Heart left ventricle (tissue), 16 donors: ENCODE measurements at regions not wholly inside any gene's neighbourhood (a gene's known extent, or its start where the extent isn't known, plus 50 kb on each side); places are given as distances from the start of the nearest gene placed in this dataset.

Experiments
- ATAC-seq, 4 donors: fragments of 200-7000 bp; cut with Tn5 transposase; one replicate each; pipeline ENCODE4 v1.9.1; 2020 to 2022; ENCODE audit warnings: moderate library complexity in 4 of 4, mild to moderate bottlenecking in 3 of 4, moderate number of reproducible peaks in 1 of 4
- DNase-seq, 5 donors: peaks; one replicate each; pipeline ENCODE4 v3.0.0-alpha.2; 2020
- H3K27ac ChIP-seq, 12 donors: fragments of 200-600 bp; sonication (generic) in 4 of 12; one replicate each; pipeline versions ENCODE4 v1.5.0 to v1.8.0; 2016 to 2022; ENCODE audit warnings: mild to moderate bottlenecking in 2 of 12
- H3K27me3 ChIP-seq, 9 donors: fragments of 200-600 bp; sonication (generic) in 2 of 9; one replicate each; pipeline versions ENCODE4 v1.5.1 to v1.8.0; 2016 to 2022; ENCODE audit warnings: mild to moderate bottlenecking in 3 of 9
- H3K36me3 ChIP-seq, 9 donors: fragments of 200-600 bp; sonication (generic) in 2 of 9; one replicate each; pipeline versions ENCODE4 v1.5.0 to v1.8.0; 2018 to 2022; ENCODE audit warnings: mild to moderate bottlenecking in 2 of 9
- H3K4me1 ChIP-seq, 12 donors: fragments of 200-600 bp; sonication (generic) in 4 of 12; one replicate each; pipeline versions ENCODE4 v1.5.0 to v1.8.0; 2016 to 2022; ENCODE audit warnings: mild to moderate bottlenecking in 3 of 12
- H3K4me3 ChIP-seq, 12 donors: fragments of 200-600 bp; sonication (generic) in 4 of 12; one replicate each; pipeline versions ENCODE4 v1.5.0 to v1.8.0; 2017 to 2022; ENCODE audit warnings: mild to moderate bottlenecking in 9 of 12, moderate library complexity in 4 of 12
- H3K9me3 ChIP-seq, 12 donors: fragments of 200-600 bp; sonication (generic) in 4 of 12; one replicate each; pipeline versions ENCODE4 v1.5.0 to v1.8.0; 2016 to 2022; ENCODE audit warnings: mild to moderate bottlenecking in 1 of 12
- CTCF ChIP-seq, 12 donors: fragments of 200-600 bp; sonication (generic) in 4 of 12; IDR thresholded peaks; one replicate each; pipeline versions ENCODE4 v1.5.0 to v1.8.0; 2018 to 2022; ENCODE audit warnings: antibody characterized with exemption in 12 of 12, mild to moderate bottlenecking in 5 of 12
- POLR2A ChIP-seq, 2 donors: fragments of 450-650 bp; IDR thresholded peaks; one replicate each; pipeline ENCODE4 v1.6.1; 2017; ENCODE audit warnings: antibody characterized with exemption in 2 of 2, mild to moderate bottlenecking in 2 of 2, moderate library complexity in 2 of 2
- WGBS, 4 donors: extraction: QIAGEN DNeasy Blood & Tissue Kit in 2 of 4; methylation state at CpG; one replicate each; pipeline versions ENCODE4 v1.1.5 to v1.1.7; 2013 to 2018; 5-methylcytosine and 5-hydroxymethylcytosine counted together
- intact Hi-C, 10 donors: fragments of 100-400 bp; cut with DNase I; formaldehyde crosslinking; loops; one replicate each; pipeline versions ENCODE4 v1.11.1 to v1.14.2; 2022
- donor health status: ischemic (EF 13 %, LVEDD 7.1; RV severe dilation, severe dysfunction).
- donor health status: healthy with polysubstance abuse.
- donor health status: DM: no; HTN: yes; CAD: no.
- donor health status: DM: no; HTN: no; CAD: no.
- donor health status: ischemic (EF 25% LVEDD 6.9; RV normal size, moderate dysfunction).
- donor health status: ischemic (EF 25% LVEDD 5.7; RV mildly dilated, moderate dysfunction).
- donor health status: healthy.
- donor health status: DM: yes; HTN: yes; CAD: no.
- donor health status: ischemic (EF 35%, LVEDD 5.7; RV mildly dilated, moderate dysfunction).
- donor health status: nonischemic (EF 11% LVEDD 7.7; RV severe dilation, severe dysfunction).
- donor health status: DM: yes; HTN: yes; CAD: no.
- donor health status: PGD.
- donor health status: ischemic (EF 29% LVEDD 5.4; RV normal size, mild dysfunction).
- donor health status: nonischemic (EF 23%, LVEDD 6.1; RV moderate dilation, normal function).

- Histone ChIP-seq H3K4me1 (peaks cover 0 to 25% (median 6%) of the 10 kb centered on the region in 12 donors), H3K36me3 (no peaks in the 10 kb centered on the region), H3K27me3 (no peaks in the 10 kb centered on the region), H3K9me3 (peaks cover 0 to 10% (median 0%) of the 10 kb centered on the region in 12 donors), H3K4me3 (no peak overlapping the region), H3K27ac (peak overlapping the region in 7 of 12 donors; percentile 31 to 72 (median 51))
- no peak for ATAC-seq
- intact Hi-C loops: loop anchor here in 1 of 10 donors (5.0 kb wide), 1 partner anchor 63 kb away; no protein-coding TSS in a partner anchor
- no peak for TF ChIP-seq POLR2A (IDR thresholded peaks at IDR 0.05)
- WGBS, 4 donors: 57 to 80% (median 68%) methylated on average over 5 of the region's 5 CpGs
- DNase-seq: no peak
Observed at GRCh38 chr9:88754886-88755285, 219.9 kb downstream of the NXNL2 start.

GRCh38 chr9:88757406-88758010, 222.5 kb downstream of the NXNL2 start:
- no peak overlapping the region for H3K4me3 ChIP-seq
- H3K27me3 ChIP-seq: no peaks in the 10 kb centered on the region
- intact Hi-C loops: no loop called here
- H3K9me3 ChIP-seq: no peaks in the 10 kb centered on the region
- H3K4me1 ChIP-seq: peaks cover 0 to 25% (median 6%) of the 10 kb centered on the region in 12 donors
- WGBS, 4 donors: 76 to 80% (median 77%) methylated on average over 9 of the region's 9 CpGs
- DNase-seq: no peak
- no peak for TF ChIP-seq CTCF (IDR thresholded peaks at IDR 0.05)
- no peak for TF ChIP-seq POLR2A (IDR thresholded peaks at IDR 0.05)
- ATAC-seq: no peak
- H3K36me3 ChIP-seq: no peaks in the 10 kb centered on the region
- no peak overlapping the region for H3K27ac ChIP-seq

- WGBS, 4 donors: 60 to 62% (median 61%) methylated on average over 5 of the region's 5 CpGs
- ATAC-seq (peak in 3 of 4 donors; percentile 56 to 63 (median 63)), DNase-seq (peak in 1 of 5 donors; percentile 5)
- intact Hi-C loops: no loop called here
- Histone ChIP-seq H3K27me3 (no peaks in the 10 kb centered on the region), H3K4me1 (peaks cover 0 to 13% (median 5%) of the 10 kb centered on the region in 12 donors), H3K9me3 (no peaks in the 10 kb centered on the region), H3K4me3 (no peak overlapping the region), H3K27ac (no peak overlapping the region), H3K36me3 (no peaks in the 10 kb centered on the region)
- TF ChIP-seq POLR2A (IDR thresholded peaks at IDR 0.05) (no peak), CTCF (IDR thresholded peaks at IDR 0.05) (no peak)
Observed at GRCh38 chr9:88759364-88759763, 224.4 kb downstream of the NXNL2 start.

- TF ChIP-seq CTCF (IDR thresholded peaks at IDR 0.05) (no peak), POLR2A (IDR thresholded peaks at IDR 0.05) (no peak)
- no peak overlapping the region for H3K27ac ChIP-seq
- intact Hi-C loops: no loop called here
- no peak for DNase-seq
- peak in 1 of 4 donors; percentile 46 for ATAC-seq
- WGBS, 4 donors: 63 to 82% (median 68%) methylated on average over 4 of the region's 4 CpGs
- H3K4me1 ChIP-seq: peaks cover 0 to 3% (median 0%) of the 10 kb centered on the region in 12 donors
- no peaks in the 10 kb centered on the region for H3K27me3 ChIP-seq
- H3K4me3 ChIP-seq: no peak overlapping the region
- peaks cover 0 to 9% (median 0%) of the 10 kb centered on the region in 12 donors for H3K9me3 ChIP-seq
- no peaks in the 10 kb centered on the region for H3K36me3 ChIP-seq
Observed at GRCh38 chr9:88766778-88767503, 224.3 kb upstream of the S1PR3 start.
